Lung (tissue), 11 donors: ENCODE measurements at regions not wholly inside any gene's neighbourhood (a gene's known extent, or its start where the extent isn't known, plus 50 kb on each side); places are given as distances from the start of the nearest gene placed in this dataset.

ENCODE experiments used
- ATAC-seq: fragments of 200-7000 bp; cut with Tn5 transposase; one replicate; pipeline ENCODE4 v1.9.1; 2020; ENCODE audit warnings: moderate number of reproducible peaks; ENCODE audit not compliant: insufficient read depth, low FRiP score
- DNase-seq, 3 donors: peaks; one replicate each; pipeline ENCODE4 v3.0.0-alpha.2; 2013 to 2017
- H3K27ac ChIP-seq, 2 donors: one replicate each; pipeline ENCODE4 v1.5.1; 2013; ENCODE audit warnings: mild to moderate bottlenecking in 2 of 2, moderate library complexity in 2 of 2, control low read depth in 1 of 2, inconsistent platforms in 1 of 2, low read depth in 1 of 2, low read length in 1 of 2
- H3K27me3 ChIP-seq, 3 donors: one replicate each; pipeline ENCODE4 v1.5.1; 2013; ENCODE audit warnings: low read length in 2 of 3; ENCODE audit not compliant: control insufficient read depth in 3 of 3, insufficient read depth in 3 of 3
- H3K36me3 ChIP-seq, 4 donors: one replicate each; pipeline ENCODE4 v1.5.1; 2013; ENCODE audit warnings: low read length in 4 of 4, mild to moderate bottlenecking in 1 of 4, moderate library complexity in 1 of 4; ENCODE audit not compliant: control insufficient read depth in 4 of 4, insufficient read depth in 4 of 4
- H3K4me1 ChIP-seq, 5 donors: one replicate each; pipeline ENCODE4 v1.5.1; 2013; ENCODE audit warnings: low read length in 5 of 5, mild to moderate bottlenecking in 2 of 5, moderate library complexity in 1 of 5; ENCODE audit not compliant: control insufficient read depth in 5 of 5, insufficient read depth in 5 of 5
- H3K4me3 ChIP-seq: one replicate; pipeline ENCODE4 v1.5.1; 2013; ENCODE audit warnings: mild to moderate bottlenecking, control low read depth, moderate library complexity
- H3K9ac ChIP-seq, 2 donors: one replicate each; pipeline ENCODE4 v1.5.1; 2013; ENCODE audit warnings: low read length in 2 of 2, control low read depth in 1 of 2; ENCODE audit not compliant: insufficient read depth in 1 of 2
- H3K9me3 ChIP-seq, 4 donors: one replicate each; pipeline ENCODE4 v1.5.1; 2013; ENCODE audit warnings: low read length in 3 of 4, mild to moderate bottlenecking in 1 of 4, moderate library complexity in 1 of 4; ENCODE audit not compliant: control insufficient read depth in 4 of 4, insufficient read depth in 3 of 4
- WGBS, 2 donors: extraction: QIAGEN DNeasy Blood & Tissue Kit; methylation state at CpG; one replicate each; pipeline ENCODE4 v1.1.7; 2013; 5-methylcytosine and 5-hydroxymethylcytosine counted together
- TF ChIP-seq, protein P1 (sequence below): IDR thresholded peaks from 2 replicates; pipeline ENCODE4 v1.5.1; 2012; ENCODE audit warnings: mild to moderate bottlenecking; ENCODE audit errors: control extremely low read depth, extremely low read depth
- donor health status: control.
- donor health status: control.
- donor health status: Bipolar disorder and iron deficiency.
- donor health status: healthy.
- donor health status: DM: yes; HTN: yes; CAD: no.

DNA sequence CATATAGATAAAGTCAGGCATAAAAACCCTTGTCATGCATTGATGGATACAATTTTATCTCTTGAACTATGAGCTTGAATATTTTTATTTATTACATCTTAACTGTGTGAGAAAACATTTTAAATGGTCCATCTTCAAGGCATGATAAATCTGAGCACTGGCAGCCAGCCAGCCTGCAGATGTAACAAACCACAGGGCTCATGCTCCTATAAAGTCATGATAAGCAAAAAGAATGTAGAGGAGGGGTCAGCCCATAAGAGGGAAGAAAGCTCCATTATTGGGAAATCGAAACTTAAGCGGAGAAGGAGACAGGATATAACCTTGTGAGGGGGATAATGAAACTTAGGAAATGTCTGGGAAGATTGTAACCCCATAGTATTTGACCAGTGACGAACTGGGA lies 839.0 kb downstream of the LRRIQ3 start:
- ATAC-seq = no peak
- WGBS, 2 donors = 69 to 79% methylated on average over 3 of the region's 3 CpGs
- H3K9ac ChIP-seq = no peak overlapping the region

GRCh38 chr1:73356485-73356884 lies 841.5 kb downstream of the LRRIQ3 start:
- no peak for DNase-seq
- no peaks in the 10 kb centered on the region for H3K4me1 ChIP-seq
- no peak for ATAC-seq
- H3K9me3 ChIP-seq = no peaks in the 10 kb centered on the region
- no peaks in the 10 kb centered on the region for H3K36me3 ChIP-seq
- no peak overlapping the region for H3K9ac ChIP-seq
- 35 to 73% methylated on average over 1 of the region's 1 CpG for WGBS, 2 donors
- H3K27me3 ChIP-seq = no peaks in the 10 kb centered on the region
- TF ChIP-seq, protein P1, sequence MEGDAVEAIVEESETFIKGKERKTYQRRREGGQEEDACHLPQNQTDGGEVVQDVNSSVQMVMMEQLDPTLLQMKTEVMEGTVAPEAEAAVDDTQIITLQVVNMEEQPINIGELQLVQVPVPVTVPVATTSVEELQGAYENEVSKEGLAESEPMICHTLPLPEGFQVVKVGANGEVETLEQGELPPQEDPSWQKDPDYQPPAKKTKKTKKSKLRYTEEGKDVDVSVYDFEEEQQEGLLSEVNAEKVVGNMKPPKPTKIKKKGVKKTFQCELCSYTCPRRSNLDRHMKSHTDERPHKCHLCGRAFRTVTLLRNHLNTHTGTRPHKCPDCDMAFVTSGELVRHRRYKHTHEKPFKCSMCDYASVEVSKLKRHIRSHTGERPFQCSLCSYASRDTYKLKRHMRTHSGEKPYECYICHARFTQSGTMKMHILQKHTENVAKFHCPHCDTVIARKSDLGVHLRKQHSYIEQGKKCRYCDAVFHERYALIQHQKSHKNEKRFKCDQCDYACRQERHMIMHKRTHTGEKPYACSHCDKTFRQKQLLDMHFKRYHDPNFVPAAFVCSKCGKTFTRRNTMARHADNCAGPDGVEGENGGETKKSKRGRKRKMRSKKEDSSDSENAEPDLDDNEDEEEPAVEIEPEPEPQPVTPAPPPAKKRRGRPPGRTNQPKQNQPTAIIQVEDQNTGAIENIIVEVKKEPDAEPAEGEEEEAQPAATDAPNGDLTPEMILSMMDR = no peak
- H3K27ac ChIP-seq = no peak overlapping the region
- H3K4me3 ChIP-seq = no peak overlapping the region

More for the DNA sequence above, 839.0 kb downstream of the LRRIQ3 start:
- Histone ChIP-seq H3K4me1 (no peaks in the 10 kb centered on the region), H3K27me3 (no peaks in the 10 kb centered on the region), H3K9me3 (no peaks in the 10 kb centered on the region), H3K27ac (no peak overlapping the region), H3K36me3 (no peaks in the 10 kb centered on the region), H3K4me3 (no peak overlapping the region)
- TF ChIP-seq, protein P1 = no peak
- DNase-seq = peak in 1 of 3 donors; percentile 1

GRCh38 chr1:73343947-73344346 lies 854.0 kb downstream of the LRRIQ3 start:
- H3K27me3 ChIP-seq = no peaks in the 10 kb centered on the region
- no peak for DNase-seq
- no peaks in the 10 kb centered on the region for H3K9me3 ChIP-seq
- WGBS, 2 donors = 86 to 96% methylated on average over 3 of the region's 3 CpGs
- no peaks in the 10 kb centered on the region for H3K4me1 ChIP-seq
- ATAC-seq = no peak
- H3K36me3 ChIP-seq = no peaks in the 10 kb centered on the region
- no peak overlapping the region for H3K27ac ChIP-seq
- no peak overlapping the region for H3K9ac ChIP-seq
- TF ChIP-seq, protein P1 = no peak
- H3K4me3 ChIP-seq = no peak overlapping the region

DNA sequence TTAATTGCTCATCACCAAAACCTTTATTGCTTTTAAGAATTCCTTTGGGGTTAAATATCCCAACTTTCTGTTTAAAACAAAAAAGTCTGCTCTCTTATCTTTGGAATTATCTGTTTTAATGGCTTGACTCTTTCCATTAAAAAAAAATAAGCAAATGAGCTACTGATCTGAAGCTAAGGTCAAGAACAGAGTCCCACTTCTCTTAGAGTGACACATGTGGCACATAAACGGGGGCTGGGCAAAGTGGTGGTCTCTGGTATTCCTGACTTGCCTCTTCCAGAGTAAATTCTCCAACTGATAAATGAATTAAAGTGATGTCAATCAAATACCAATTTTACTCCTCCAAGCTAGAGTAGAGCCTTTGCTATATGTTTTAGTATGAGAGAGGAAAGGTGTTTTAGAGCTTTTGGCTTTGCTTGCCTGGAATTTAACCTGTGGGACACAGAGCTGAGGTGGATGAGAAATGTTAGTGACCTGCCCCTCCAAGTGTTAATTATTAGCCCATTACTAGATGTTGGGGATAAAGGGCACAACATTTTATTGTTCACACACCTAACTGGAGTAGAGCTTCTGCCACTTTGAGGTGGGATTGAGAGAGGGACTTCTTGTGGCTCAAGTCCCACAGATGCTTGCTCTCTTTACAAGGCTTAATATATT lies 864.0 kb downstream of the LRRIQ3 start:
- TF ChIP-seq, protein P1 = no peak
- peaks cover 0 to 8% (median 0%) of the 10 kb centered on the region in 4 donors for H3K9me3 ChIP-seq
- ATAC-seq (no peak), DNase-seq (no peak)
- H3K27me3 ChIP-seq = no peaks in the 10 kb centered on the region
- no peak overlapping the region for H3K9ac ChIP-seq
- H3K4me1 ChIP-seq = no peaks in the 10 kb centered on the region
- H3K4me3 ChIP-seq = no peak overlapping the region
- no peaks in the 10 kb centered on the region for H3K36me3 ChIP-seq
- WGBS, 2 donors = 71 to 82% methylated on average over 1 of the region's 1 CpG
- H3K27ac ChIP-seq = no peak overlapping the region
